Endodermal cell (in vitro differentiated cells): ENCODE measurements at regions not wholly inside any gene's neighbourhood (a gene's known extent, or its start where the extent isn't known, plus 50 kb on each side); places are given as distances from the start of the nearest gene placed in this dataset.

Experiments used
- DNase-seq: peaks from one replicate; pipeline ENCODE4 v3.0.0-alpha.2; 2017
- H3K27ac ChIP-seq: 2 replicates; pipeline ENCODE4 v1.5.1; 2013; ENCODE audit warnings: mild to moderate bottlenecking, low read depth, low read length, moderate library complexity
- H3K27me3 ChIP-seq: 2 replicates; pipeline ENCODE4 v1.6.1; 2013; ENCODE audit warnings: mild to moderate bottlenecking, low read length, moderate library complexity; ENCODE audit not compliant: insufficient read depth, control insufficient read depth, poor library complexity, severe bottlenecking
- H3K36me3 ChIP-seq: 2 replicates; pipeline ENCODE4 v1.7.0; 2013; ENCODE audit warnings: mild to moderate bottlenecking, low read length, moderate library complexity; ENCODE audit not compliant: control insufficient read depth, insufficient read depth
- H3K4me1 ChIP-seq: one replicate; pipeline ENCODE4 v1.7.0; 2013; ENCODE audit warnings: low read length; ENCODE audit not compliant: control insufficient read depth, insufficient read depth
- H3K4me3 ChIP-seq: 2 replicates; pipeline ENCODE4 v1.5.1; 2013; ENCODE audit warnings: mild to moderate bottlenecking, low read length, moderate library complexity
- H3K9ac ChIP-seq: 2 replicates; pipeline ENCODE4 v1.6.1; 2013; ENCODE audit warnings: mild to moderate bottlenecking, low read length, moderate library complexity; ENCODE audit not compliant: poor library complexity, severe bottlenecking; ENCODE audit errors: extremely low read depth
- H3K9me3 ChIP-seq: 2 replicates; pipeline ENCODE4 v1.6.1; 2013; ENCODE audit warnings: mild to moderate bottlenecking, low read length, moderate library complexity; ENCODE audit not compliant: control insufficient read depth
- H3K27ac Mint-ChIP-seq: 2 replicates; pipeline ENCODE4 v1.8.0; 2020; ENCODE audit warnings: mixed read lengths
- H3K27me3 Mint-ChIP-seq: 2 replicates; pipeline ENCODE4 v1.8.0; 2021; ENCODE audit warnings: mild to moderate bottlenecking, mixed read lengths; ENCODE audit not compliant: insufficient read depth
- H3K36me3 Mint-ChIP-seq: 2 replicates; pipeline ENCODE4 v1.8.0; 2020; ENCODE audit warnings: low read depth, mixed read lengths
- H3K4me1 Mint-ChIP-seq: 2 replicates; pipeline ENCODE4 v1.8.0; 2020; ENCODE audit warnings: mixed read lengths
- H3K4me3 Mint-ChIP-seq: 2 replicates; pipeline ENCODE4 v1.8.0; 2020; ENCODE audit warnings: mild to moderate bottlenecking, moderate library complexity, mixed read lengths
- H3K9me3 Mint-ChIP-seq: 2 replicates; pipeline ENCODE4 v1.8.0; 2020; ENCODE audit warnings: mild to moderate bottlenecking, mixed read lengths
- WGBS, 2 experiments: methylation state at CpG; one replicate each; pipeline versions ENCODE4 v1.1.5 to v1.1.7; 2013; ENCODE audit warnings: missing lambda C conversion rate in 2 of 2, mixed read lengths in 1 of 2; ENCODE audit not compliant: insufficient coverage in 1 of 2, insufficient read length in 1 of 2; 5-methylcytosine and 5-hydroxymethylcytosine counted together
- TF ChIP-seq, protein P1 (sequence below): fragments of 200-600 bp; sonication (generic); conservative IDR thresholded peaks from 2 replicates; pipeline ENCODE4 v1.5.0; 2021; ENCODE audit warnings: antibody characterized with exemption, mild to moderate bottlenecking

DNA sequence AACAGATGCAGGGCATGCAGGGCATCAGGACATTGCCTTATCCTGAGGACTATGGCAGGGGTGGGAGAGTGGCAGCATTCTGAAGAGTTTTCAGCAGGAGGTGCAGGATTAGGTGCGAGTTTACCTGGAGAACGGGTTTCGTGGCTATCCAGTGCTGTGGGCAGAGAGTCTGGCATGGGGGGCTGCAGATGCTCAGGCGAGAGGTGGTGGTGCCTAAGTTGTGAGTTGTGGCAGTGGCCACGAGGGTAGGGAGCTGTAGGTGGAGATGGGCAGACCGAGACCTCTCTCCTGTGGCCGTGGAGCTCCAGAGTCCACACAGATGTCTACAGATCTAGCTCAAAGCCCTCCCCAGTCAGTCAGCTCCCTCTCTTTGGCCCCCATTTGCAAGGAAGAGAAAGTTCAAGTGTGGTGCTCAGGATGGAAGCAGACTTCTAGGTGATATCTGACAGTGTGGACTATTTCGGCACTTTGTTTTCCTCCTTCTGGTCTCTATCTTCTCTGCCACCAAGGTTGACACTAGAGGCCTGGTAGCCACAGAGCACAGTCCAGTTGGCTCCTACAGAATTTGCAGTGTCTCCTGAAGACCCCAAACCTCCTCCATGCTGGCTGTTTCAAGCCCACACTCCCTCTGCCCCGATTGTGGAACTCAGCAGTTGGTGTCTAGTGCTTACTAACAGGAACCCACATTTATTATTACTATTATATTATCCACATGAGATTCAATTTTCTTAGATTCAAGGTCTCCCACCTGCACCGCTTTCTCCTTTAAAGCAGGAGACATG lies 955.7 kb upstream of the ZNF722 start:
- no peaks in the 10 kb centered on the region for H3K9me3 Mint-ChIP-seq
- peaks cover 3% of the 10 kb centered on the region for H3K36me3 Mint-ChIP-seq
- Histone ChIP-seq H3K9me3 (peaks cover 94% of the 10 kb centered on the region), H3K36me3 (no peaks in the 10 kb centered on the region), H3K9ac (no peak overlapping the region), H3K27me3 (no peaks in the 10 kb centered on the region), H3K4me3 (no peak overlapping the region), H3K27ac (no peak overlapping the region), H3K4me1 (no peaks in the 10 kb centered on the region)
- H3K27ac Mint-ChIP-seq: no peak overlapping the region
- no peaks in the 10 kb centered on the region for H3K27me3 Mint-ChIP-seq
- H3K4me1 Mint-ChIP-seq: no peaks in the 10 kb centered on the region
- H3K4me3 Mint-ChIP-seq: no peak overlapping the region
- no peak for DNase-seq
- TF ChIP-seq, protein P1, sequence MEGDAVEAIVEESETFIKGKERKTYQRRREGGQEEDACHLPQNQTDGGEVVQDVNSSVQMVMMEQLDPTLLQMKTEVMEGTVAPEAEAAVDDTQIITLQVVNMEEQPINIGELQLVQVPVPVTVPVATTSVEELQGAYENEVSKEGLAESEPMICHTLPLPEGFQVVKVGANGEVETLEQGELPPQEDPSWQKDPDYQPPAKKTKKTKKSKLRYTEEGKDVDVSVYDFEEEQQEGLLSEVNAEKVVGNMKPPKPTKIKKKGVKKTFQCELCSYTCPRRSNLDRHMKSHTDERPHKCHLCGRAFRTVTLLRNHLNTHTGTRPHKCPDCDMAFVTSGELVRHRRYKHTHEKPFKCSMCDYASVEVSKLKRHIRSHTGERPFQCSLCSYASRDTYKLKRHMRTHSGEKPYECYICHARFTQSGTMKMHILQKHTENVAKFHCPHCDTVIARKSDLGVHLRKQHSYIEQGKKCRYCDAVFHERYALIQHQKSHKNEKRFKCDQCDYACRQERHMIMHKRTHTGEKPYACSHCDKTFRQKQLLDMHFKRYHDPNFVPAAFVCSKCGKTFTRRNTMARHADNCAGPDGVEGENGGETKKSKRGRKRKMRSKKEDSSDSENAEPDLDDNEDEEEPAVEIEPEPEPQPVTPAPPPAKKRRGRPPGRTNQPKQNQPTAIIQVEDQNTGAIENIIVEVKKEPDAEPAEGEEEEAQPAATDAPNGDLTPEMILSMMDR: no peak
- WGBS, 2 experiments: 58 to 62% methylated on average over 5 to 10 of the region's 10 CpGs

DNA sequence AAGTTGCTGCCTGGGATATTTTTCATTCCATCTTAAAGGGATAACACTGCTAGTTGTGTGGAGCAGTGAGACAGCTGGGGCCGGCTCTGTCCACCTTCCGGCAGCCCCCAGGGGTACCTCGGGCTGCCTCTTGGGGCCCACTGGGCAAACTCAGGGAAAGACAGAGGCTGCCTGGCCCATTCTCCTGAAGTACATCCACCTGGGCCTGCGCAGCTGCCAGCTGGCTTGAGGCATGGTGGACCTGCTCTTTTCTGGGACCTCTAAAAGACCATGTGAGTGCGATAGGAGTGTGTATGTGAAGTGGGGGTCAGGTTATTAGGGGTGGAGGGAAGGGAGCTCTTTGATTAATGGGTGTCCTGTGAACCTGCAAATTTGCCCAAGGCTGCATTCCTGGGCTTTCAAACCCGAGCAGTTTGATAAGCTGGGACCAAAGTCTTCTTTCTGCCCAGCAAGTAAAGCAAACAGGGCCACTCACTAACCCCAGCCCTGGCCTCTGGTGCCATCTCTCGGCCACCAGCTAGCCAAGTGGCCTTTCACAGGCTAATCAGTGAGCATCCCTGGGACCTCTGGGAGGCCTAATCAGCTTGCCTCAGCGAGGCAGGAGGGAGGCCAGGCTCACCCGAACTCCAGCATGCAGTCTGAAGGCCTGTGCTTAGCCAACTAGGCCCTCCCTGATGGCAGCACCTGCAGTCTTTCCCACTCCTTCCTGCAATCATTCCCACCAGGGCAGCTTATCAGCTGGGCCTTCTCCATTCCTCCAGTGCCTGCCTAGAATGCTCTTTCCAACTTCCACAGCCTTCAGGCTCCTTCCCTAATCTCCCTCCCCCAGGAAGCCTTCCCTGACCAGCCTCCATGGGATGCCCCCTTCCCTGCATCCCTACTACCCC lies 954.7 kb upstream of the ZNF722 start:
- H3K36me3 Mint-ChIP-seq: peaks cover 3% of the 10 kb centered on the region
- no peaks in the 10 kb centered on the region for H3K9me3 Mint-ChIP-seq
- 59 to 70% methylated on average over 4 to 9 of the region's 9 CpGs for WGBS, 2 experiments
- H3K27ac Mint-ChIP-seq: no peak overlapping the region
- H3K27me3 Mint-ChIP-seq: no peaks in the 10 kb centered on the region
- TF ChIP-seq, protein P1: no peak
- Histone ChIP-seq H3K27me3 (no peaks in the 10 kb centered on the region), H3K4me3 (no peak overlapping the region), H3K9me3 (peaks cover 94% of the 10 kb centered on the region), H3K9ac (no peak overlapping the region), H3K4me1 (no peaks in the 10 kb centered on the region), H3K36me3 (no peaks in the 10 kb centered on the region), H3K27ac (no peak overlapping the region)
- no peaks in the 10 kb centered on the region for H3K4me1 Mint-ChIP-seq
- no peak for DNase-seq
- no peak overlapping the region for H3K4me3 Mint-ChIP-seq

DNA sequence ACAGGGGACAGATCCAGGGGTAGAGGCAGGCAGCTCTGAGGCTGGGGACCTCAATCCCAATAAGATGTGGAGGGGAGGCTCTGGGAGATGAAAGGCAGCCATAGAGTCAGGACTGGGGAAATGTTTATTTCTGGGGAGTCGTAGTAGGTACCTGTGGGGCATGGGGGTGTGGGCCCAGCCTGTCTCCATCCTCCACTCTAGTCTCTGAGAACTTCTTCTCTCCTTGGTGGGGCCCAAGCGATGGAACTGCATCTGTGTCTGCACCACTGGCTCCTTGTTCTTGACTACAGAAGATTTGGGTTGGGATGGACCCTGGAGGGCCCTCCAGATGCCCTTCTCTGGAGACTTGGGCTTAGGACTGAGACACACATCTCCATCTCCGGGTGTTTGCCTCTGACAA lies 953.9 kb upstream of the ZNF722 start:
- no peaks in the 10 kb centered on the region for H3K27me3 ChIP-seq
- DNase-seq: no peak
- WGBS, 2 experiments: 60 to 71% methylated on average over 1 to 3 of the region's 3 CpGs
- no peaks in the 10 kb centered on the region for H3K36me3 ChIP-seq
- TF ChIP-seq, protein P1: no peak
- peaks cover 94% of the 10 kb centered on the region for H3K9me3 ChIP-seq
- Mint-ChIP-seq H3K4me1 (no peaks in the 10 kb centered on the region), H3K4me3 (no peak overlapping the region), H3K27me3 (no peaks in the 10 kb centered on the region), H3K27ac (no peak overlapping the region), H3K36me3 (peaks cover 3% of the 10 kb centered on the region), H3K9me3 (no peaks in the 10 kb centered on the region)
- no peak overlapping the region for H3K9ac ChIP-seq
- no peak overlapping the region for H3K27ac ChIP-seq
- no peak overlapping the region for H3K4me3 ChIP-seq
- H3K4me1 ChIP-seq: no peaks in the 10 kb centered on the region
